ENCODE measurements at regions not wholly inside any gene's neighbourhood (a gene's known extent, or its start where the extent isn't known, plus 50 kb on each side); places are given as distances from the start of the nearest gene placed in this dataset.

DNA sequence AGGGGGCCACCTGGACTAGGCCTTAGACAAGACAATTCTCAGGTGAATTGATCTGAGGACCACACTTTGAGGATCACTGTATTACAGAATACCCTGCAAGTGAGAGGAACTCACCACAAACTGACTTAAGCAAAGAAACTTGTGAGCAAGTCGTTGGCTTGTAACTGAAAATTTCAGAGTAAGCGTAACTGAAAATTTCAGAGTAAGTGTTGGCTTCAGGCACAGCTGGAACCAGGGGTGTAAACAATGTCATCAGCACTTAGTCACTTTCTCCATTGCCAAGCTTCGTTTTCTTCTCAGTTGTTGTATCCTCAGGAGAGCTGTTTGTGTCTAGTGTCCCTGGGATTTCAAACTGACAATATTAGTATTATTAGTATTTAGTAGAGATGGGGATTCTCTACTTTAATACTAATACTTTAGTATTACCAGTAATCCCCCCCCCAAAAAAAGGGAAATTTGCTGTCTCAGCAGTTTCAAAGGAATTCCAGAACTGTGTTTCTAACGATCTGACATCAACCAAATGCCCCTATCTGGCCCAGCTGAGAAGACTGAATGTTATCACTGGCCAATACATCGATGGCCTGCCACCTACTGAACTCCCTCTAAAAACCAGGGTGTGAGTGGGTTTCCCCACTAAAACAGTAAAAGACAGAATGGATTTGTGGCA lies 474.4 kb downstream of the NTRK3 start:
- TF ChIP-seq CTCF (conservative IDR thresholded peaks at IDR 0.05) (no peak), ZFX (IDR thresholded peaks at IDR 0.05) (no peak)

Data from C4-2B (cell line).